AG04450 (cell line): ENCODE measurements at regions not wholly inside any gene's neighbourhood (a gene's known extent, or its start where the extent isn't known, plus 50 kb on each side); places are given as distances from the start of the nearest gene placed in this dataset.
"Not testable (repeated sequence)": the region's sequence is repeated elsewhere in the genome, so short reads cannot be mapped to it uniquely, and the experiment has no call there.

Experiments
- CTCF ChIA-PET: fragments of 300-600, 350-600 bp; formaldehyde crosslinking; extraction: SDS; loops from one replicate; lab custom pipeline; 2022; ENCODE audit warnings: antibody characterized with exemption, inconsistent platforms; lab: Charles Lee
- POLR2A ChIA-PET: fragments of 350-600 bp; formaldehyde crosslinking; extraction: SDS; loops from one replicate; lab custom pipeline; 2021; ENCODE audit warnings: antibody characterized with exemption, inconsistent platforms; lab: Yijun Ruan, JAX
- DNase-seq: peaks from one replicate; pipeline ENCODE4 v3.0.0-alpha.2; 2011; ENCODE audit warnings: low read depth, low spot score
- H3K27ac ChIP-seq: one replicate; pipeline ENCODE4 v1.5.1; 2012; ENCODE audit warnings: low read depth, low read length, control low read depth
- H3K27me3 ChIP-seq: one replicate; pipeline ENCODE4 v1.6.0; 2012; ENCODE audit warnings: low read length; ENCODE audit not compliant: control insufficient read depth, insufficient read depth
- H3K4me3 ChIP-seq: 2 replicates; pipeline ENCODE4 v1.5.1; 2011; ENCODE audit warnings: mild to moderate bottlenecking, low read depth, low read length, control low read depth
- H3K9me3 ChIP-seq: 2 replicates; pipeline ENCODE4 v1.5.1; 2012; ENCODE audit warnings: low read length; ENCODE audit not compliant: control insufficient read depth, insufficient read depth

GRCh38 chr7:149966444-149966843 lies 92.7 kb downstream of the ATP6V0E2 start:
- H3K4me3 ChIP-seq, H3K27ac ChIP-seq, H3K9me3 ChIP-seq, CTCF ChIA-PET, POLR2A ChIA-PET, H3K27me3 ChIP-seq, DNase-seq: not testable (repeated sequence)

GRCh38 chr7:149972977-149973376 lies 99.2 kb downstream of the ATP6V0E2 start:
- DNase-seq, CTCF ChIA-PET: not testable (repeated sequence)

GRCh38 chr7:149973681-149974080 lies 99.9 kb downstream of the ATP6V0E2 start:
- H3K4me3 ChIP-seq, POLR2A ChIA-PET, H3K27me3 ChIP-seq, CTCF ChIA-PET, H3K9me3 ChIP-seq, DNase-seq, H3K27ac ChIP-seq: not testable (repeated sequence)

More at GRCh38 chr7:149972977-149973376, 99.2 kb downstream of the ATP6V0E2 start:
- H3K27me3 ChIP-seq, H3K27ac ChIP-seq, H3K9me3 ChIP-seq, H3K4me3 ChIP-seq, POLR2A ChIA-PET: not testable (repeated sequence)

DNA sequence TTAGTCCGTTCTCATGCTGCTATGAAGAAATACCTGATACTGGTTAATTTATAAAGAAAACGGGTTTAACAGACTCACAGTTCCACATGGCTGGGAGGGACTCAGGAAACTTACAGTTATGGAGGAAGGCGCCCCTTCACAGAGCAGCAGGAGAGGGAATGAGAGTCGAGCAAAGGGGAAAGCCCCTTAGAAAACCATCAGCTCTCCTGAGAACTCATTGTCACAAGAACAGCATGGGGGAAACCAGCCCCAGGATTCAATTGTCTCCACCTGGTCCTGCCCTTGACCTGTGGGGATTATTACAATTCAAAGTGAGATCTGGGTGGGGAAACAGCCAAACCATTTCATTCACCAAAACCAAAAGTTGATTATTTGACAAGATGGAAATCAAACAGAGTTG lies 101.8 kb downstream of the ATP6V0E2 start:
- POLR2A ChIA-PET, H3K9me3 ChIP-seq, H3K4me3 ChIP-seq, CTCF ChIA-PET, H3K27ac ChIP-seq, H3K27me3 ChIP-seq, DNase-seq: not testable (repeated sequence)

GRCh38 chr7:149978537-149978936 lies 104.8 kb downstream of the ATP6V0E2 start:
- H3K9me3 ChIP-seq, H3K27me3 ChIP-seq, DNase-seq, H3K4me3 ChIP-seq, H3K27ac ChIP-seq, POLR2A ChIA-PET, CTCF ChIA-PET: not testable (repeated sequence)

DNA sequence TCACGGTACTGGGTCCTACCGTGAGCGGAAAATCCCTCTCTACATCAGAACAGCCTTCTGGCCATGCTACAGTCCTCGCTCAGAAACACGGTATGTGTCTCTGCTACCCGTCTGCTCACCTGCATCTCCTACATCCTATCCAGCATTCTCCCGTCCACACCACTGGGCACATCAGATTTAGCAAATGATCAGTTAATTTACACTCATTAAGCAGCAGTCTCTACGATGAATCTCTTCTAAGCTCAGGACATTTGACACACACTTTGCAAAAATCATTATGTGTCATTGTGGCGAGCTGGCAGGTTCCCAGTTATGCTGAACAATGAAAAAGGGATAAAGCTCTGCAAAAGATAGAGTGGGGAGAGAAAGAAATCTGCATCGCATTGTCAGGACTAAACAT lies 105.2 kb downstream of the ATP6V0E2 start:
- DNase-seq, H3K27ac ChIP-seq, H3K9me3 ChIP-seq, H3K27me3 ChIP-seq, POLR2A ChIA-PET, H3K4me3 ChIP-seq, CTCF ChIA-PET: not testable (repeated sequence)

DNA sequence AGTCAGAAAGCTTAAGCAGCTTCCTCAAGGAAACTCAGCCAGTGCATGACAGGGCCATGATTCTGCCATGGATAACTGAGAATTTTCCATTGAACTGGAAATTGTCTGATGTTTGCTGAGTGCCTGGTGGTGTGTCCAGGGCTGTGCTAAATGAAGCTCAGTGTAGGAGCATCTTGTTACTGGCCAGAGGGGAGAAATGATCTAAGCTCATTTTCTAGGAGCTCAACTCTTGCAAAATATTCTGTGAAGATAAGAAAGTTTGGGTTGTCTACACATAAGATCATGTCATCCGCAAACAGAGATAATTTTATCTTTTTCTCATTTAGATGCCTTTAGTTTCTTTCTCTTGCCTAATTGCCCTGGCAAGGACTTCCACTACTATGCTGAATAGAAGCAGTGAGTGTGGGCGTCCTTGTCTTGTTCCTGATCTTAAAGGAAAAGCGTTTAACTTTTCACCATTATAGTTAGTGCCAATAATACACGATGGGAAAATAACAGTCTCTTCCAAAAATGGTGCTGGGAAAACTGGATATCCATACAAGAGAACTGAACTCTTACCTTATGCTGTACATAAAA lies 108.9 kb downstream of the ATP6V0E2 start:
- CTCF ChIA-PET, H3K4me3 ChIP-seq, DNase-seq, H3K9me3 ChIP-seq, H3K27me3 ChIP-seq, POLR2A ChIA-PET, H3K27ac ChIP-seq: not testable (repeated sequence)

- H3K27ac ChIP-seq, H3K27me3 ChIP-seq, H3K4me3 ChIP-seq, DNase-seq, CTCF ChIA-PET, POLR2A ChIA-PET, H3K9me3 ChIP-seq: not testable (repeated sequence)
Measured at GRCh38 chr7:149986866-149987265, 113.1 kb downstream of the ATP6V0E2 start.

DNA sequence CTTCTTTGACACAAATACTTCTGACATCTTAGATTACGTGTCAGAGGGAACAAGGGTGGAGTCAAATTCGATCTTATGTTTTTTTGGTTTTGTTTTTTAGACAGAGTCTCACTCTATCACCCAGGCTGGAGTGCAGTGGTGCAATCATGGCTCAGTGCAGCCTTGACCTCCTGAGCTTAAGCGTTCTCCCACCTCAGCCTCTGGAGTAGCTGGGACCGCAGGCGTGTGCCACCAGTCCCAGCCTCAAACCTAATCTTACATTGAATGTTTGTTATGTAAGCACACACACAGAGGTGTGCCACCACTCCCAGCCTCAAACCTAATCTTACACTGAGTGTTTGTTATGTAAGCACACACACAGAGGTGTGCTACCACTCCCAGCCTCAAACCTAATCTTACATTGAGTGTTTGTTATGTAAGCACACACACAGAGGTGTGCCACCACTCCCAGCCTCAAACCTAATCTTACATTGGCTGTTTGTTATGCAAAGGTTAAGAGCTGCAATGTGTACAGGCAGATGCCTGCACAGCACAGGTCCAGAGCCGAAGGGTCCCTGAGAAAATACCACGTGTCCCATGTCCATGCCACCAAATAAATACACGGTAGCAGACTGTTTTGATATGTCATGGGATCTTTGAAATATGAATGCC lies 118.0 kb downstream of the ATP6V0E2 start:
- H3K4me3 ChIP-seq, H3K27me3 ChIP-seq, DNase-seq, POLR2A ChIA-PET, H3K27ac ChIP-seq, CTCF ChIA-PET, H3K9me3 ChIP-seq: not testable (repeated sequence)

DNA sequence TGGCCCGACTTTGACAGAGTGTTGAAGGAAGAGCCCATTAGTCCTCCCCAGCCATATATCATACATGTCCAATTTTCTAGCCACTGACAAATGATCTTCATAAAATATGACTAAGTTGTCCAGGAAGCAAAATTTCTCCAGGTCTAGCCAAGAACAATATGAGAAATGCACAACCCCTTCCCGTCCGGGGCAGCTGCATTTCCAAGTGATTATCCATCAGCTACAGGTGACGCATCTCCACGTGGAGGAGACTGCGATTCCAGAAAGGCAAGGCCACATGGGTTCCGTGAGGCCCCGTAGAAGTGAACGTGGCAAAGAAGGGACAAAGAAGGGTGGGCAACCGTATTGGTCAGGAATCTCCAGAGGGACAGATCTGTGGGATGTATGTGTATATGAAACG lies 118.6 kb downstream of the ATP6V0E2 start:
- H3K9me3 ChIP-seq, POLR2A ChIA-PET, CTCF ChIA-PET, DNase-seq, H3K27me3 ChIP-seq, H3K27ac ChIP-seq, H3K4me3 ChIP-seq: not testable (repeated sequence)

DNA sequence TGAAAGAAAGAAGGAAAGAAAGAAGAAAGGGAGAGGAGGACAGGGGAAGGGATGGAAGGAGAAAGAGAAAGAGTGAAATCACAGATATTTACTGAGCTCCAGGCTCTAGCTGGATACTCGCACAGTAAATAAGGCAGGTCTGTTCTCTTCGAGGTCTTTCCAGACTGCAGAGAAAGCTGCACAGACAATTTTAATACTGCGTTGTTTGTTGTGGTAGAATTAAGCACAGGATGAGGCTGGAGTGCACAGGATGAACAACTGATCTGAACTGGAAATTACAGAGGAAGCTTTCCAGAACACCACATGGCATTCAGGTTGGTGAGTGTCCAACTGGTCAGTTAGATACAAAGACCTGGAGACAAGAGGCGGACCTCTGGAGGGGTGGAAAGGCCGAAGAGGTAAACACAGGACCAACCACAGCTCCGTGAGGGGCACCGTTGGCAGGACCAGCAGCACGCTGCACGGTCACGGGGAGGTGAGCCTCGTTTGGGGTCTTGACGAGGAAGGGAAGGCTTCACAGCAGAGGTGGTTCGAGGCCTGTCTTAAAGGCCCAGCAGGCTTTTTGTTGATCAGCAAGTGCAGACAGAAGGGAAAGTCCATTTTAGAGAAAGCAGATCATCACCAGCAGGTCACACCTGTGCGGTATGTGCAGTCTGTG lies 121.7 kb downstream of the ATP6V0E2 start:
- POLR2A ChIA-PET, H3K27me3 ChIP-seq, CTCF ChIA-PET, H3K9me3 ChIP-seq, H3K27ac ChIP-seq, H3K4me3 ChIP-seq, DNase-seq: not testable (repeated sequence)
